ENCODE measurements at regions not wholly inside any gene's neighbourhood (a gene's known extent, or its start where the extent isn't known, plus 50 kb on each side); places are given as distances from the start of the nearest gene placed in this dataset.

DNA sequence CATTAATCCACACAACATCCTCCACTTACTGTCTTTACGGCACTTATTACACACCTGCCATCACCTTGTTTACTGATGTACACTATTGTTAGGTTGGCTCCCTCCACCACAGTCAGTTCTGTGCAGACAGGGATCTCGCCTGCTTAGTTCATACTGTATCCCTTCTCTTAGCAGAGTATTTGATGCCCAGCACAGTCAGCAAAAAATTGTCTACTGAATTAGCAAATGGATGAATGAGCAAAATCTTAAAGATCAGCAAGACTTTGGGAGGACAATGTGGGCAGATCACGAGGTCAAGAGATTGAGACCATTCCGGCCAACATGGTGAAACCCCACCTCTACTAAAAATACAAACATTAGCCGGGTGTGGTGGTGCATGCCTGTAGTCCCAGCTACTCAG lies 109.8 kb upstream of the ATXN1 start:
- FAIRE-seq = no peak
- no peak for DNase-seq (ENCODE audit: insufficient read length, low spot score)

DNA sequence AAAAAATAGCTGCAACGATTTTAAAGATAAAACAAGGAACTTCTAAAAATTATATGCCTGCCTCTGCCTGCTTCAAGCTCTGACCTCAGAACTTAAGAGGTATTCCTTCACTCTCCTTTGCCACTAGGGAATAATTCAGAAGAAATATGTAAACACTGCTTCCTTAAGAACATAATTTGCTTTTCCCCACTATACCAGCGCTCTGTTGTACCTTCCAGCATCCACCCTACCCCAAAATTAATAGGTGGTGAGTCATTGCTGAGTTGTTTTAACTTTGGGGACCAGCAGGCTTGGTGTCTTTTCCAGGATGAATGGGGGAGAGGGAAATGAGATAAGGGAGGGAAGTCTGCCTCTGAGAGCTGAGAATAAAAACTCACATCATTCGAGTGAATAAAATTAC lies 107.7 kb upstream of the ATXN1 start:
- FAIRE-seq = no peak
- DNase-seq (ENCODE audit: insufficient read length, low spot score) = no peak

DNA sequence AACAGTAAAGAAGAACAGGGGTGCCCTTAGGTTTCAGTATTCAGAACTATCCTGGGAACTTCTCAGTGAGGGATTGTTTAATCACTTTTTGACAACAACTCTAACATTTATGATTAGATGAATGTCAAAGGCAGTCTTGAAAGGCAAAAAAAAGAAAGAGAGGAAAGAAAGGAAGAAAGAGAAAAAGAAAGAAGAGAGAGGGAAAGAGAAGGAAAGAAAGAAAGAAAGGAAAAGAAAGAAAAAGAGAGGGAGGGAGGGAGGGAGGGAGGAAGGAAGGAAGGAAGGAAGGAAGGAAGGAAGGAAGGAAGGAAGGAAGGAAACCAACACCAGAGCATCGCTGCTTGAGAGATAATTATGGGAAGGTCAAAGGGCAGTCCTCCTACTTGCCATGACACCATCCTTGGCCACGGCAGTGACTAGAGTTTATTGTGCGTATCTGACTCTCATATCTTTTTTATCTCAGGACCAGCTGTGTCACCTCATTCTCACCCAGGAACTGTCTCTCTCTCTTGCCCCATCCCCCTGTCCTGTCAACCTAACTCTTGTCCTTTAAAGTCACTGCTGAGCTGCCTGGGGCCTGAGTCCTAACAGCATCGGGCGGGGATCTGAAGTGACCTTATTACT lies 96.8 kb upstream of the ATXN1 start:
- DNase-seq (ENCODE audit: insufficient read length, low spot score) = no peak
- no peak for FAIRE-seq

DNA sequence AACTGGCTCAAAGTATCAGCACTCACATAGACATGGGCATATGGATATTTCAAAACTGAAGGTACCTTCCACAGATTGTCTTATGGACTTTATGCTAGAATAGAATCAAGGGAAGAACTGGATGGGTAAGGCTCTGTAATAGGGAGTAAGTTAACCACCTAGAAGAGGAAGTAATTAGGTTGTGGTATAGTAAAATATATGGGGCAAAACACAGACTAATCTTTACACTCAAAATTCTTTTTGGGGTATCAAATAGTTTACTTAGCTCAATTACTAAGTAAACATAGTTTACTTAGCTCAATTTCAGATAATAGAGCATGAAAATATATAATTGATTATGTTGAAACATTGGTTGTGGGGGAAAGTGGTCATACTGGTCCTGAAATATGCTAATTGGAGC lies 94.2 kb upstream of the ATXN1 start:
- DNase-seq (ENCODE audit: insufficient read length, low spot score) (no peak), FAIRE-seq (no peak)

DNA sequence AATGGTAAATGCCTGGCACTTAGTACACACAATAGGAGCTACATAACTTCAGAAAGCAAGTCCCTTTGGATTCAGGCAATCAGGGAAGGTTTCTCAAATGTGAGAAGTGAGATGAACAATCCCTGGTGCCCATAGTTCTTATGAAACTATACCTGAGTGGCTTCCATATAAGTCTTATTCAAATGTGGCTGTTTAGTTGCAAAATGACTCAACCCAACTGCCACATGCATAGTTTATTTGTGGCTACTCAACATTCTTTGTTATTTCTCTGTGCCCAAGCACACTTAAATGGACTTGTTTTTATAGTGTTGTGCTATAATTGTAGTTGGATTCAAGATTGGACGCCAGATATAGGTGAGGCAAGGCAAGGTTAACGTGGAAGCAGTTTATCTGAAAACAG lies 93.7 kb upstream of the ATXN1 start:
- DNase-seq (ENCODE audit: insufficient read length, low spot score) (no peak), FAIRE-seq (no peak)

DNA sequence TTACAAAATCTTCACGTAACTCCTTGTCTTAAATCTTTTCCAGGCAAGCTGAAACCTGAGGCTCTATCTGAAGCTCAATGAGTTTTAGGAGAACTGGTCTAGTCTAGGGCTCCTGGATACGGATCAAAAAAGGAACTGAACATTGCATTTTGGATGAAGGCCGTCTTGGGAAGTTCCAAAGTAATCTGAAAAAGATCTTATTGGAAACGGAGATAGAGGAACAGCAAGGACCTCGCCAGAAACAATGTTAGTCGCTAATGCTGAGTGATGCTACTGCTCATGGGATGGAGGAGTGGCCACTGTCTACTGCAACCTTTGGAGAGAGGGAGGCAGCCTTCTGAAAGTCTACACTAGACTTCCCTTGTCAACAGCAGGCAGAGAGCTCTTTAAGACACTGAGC lies 91.4 kb upstream of the ATXN1 start:
- DNase-seq (ENCODE audit: insufficient read length, low spot score) (no peak), FAIRE-seq (no peak)

DNA sequence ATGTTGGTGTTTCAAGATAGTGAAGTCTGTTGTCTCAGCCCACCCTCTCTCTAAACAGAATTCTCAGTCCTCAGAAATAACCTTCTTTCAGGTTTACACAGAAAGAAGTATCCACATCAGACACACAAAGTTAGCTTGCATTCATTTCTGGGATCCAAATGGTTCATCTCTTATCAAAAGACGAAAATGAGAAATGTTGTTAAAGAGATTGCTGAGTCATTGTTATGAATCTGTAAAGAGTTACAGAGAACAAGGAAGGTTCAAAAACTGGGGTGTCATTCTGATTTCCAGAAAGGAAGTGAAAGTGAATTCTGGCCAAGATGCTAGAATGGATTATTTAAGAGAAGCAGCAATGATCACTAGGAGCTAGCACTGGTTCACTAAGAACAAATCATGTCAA lies 90.5 kb upstream of the ATXN1 start:
- peak; percentile 23 for FAIRE-seq
- DNase-seq (ENCODE audit: insufficient read length, low spot score) = no peak

DNA sequence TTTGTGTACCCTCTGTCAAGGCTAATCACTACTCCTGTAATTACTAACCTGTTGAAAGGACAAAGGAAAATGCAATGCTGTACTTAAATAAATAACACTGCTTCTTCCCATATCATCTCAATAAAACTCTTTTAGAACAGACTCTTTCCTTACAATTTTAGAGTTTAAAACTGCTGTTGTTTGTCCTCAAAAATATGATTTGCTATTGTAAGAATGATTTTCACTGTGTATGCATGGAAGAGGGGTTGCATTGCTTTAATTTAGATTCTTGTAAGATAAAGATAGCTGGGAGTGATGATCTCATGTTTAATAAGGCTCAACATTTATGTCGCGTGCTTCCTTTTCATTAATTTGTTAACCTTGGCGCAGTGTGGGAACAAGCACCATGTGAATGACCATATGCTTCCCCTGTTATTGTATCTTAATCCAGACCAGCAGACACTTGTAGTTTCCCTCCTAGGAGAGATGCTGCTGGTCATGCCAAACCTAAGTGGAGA lies 89.8 kb upstream of the ATXN1 start:
- FAIRE-seq = no peak
- DNase-seq (ENCODE audit: insufficient read length, low spot score) = no peak

DNA sequence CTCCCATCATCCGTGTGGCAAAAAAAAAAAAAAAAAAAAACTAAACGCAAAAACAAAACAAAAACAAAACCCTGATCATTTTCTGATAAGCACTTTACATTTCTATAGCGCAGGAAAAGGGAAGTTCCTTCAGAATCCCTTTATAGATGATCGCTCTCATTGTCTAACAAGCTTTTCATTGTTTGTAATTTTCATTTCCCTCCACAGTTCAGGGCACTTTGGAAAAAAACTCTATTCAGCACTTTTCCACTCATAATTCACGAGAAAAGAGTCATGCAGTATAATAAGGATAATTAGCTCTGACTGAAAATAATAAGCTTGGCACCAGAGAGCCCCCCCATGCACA lies 89.4 kb upstream of the ATXN1 start:
- no peak for FAIRE-seq
- no peak for DNase-seq (ENCODE audit: insufficient read length, low spot score)

DNA sequence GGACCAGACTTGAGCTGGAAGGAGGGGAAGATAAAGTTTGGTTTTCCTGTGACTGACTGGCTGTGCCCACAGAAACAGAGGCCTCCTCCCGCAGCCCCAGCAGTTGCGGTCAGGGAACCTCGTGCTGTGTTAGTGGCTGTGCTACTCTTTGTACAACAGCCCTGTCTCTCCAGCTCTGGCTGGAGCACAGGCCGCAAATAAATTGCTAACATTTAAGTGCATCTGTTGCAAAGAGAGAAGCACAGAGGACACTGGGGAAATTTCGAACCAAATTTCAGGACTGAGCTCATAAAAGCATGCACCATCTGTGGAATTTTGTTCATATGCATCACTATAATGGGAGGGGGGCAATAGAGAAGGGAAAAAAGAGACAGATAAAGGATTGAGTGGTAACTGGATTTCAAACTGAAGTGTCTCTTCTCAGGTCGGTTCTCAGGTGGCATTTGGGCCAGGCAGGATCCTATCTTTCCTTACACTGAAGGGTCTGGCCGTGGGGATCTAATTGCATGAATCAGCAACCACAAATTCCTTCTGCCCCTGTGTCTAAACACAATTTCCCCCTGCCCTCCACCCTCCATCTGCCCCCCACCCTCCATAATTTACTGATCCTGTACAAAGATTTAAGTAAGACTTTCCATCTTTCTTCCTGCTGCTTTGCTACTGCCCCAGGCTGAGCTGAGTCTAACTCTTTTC lies 88.9 kb upstream of the ATXN1 start:
- FAIRE-seq = no peak
- DNase-seq (ENCODE audit: insufficient read length, low spot score) = no peak

DNA sequence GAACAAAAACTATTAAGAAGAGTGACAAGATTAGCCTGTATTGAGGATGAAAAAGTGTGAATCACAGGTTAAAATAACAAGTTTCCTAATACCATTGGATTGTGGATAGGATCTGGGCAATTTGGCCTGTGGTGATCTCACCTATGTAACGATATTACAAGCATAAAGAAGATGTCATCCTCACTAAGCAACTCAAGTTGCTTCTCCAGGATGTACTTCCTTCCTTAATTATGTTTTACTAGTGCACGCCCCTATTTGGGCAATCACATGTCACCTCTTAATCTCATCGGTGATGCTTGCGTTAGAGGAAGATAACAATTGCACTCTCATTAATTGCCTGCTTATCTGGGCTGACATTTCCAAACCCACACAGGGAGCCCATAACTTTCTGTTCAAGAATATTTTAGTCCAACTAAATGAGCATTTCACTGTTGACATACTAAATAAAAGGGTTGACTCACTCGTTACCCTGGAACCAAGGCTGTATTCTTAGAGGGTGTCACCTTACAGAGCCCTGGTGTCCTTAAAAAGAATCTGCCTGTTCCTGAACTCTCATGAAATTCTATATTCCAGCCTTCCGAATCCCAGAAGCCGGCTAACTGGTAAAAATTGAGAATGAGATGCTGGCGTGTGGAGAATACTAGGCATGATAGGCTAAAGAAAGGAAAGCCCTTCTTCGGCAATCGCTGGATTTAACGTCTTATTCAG lies 88.2 kb upstream of the ATXN1 start:
- no peak for FAIRE-seq
- DNase-seq (ENCODE audit: insufficient read length, low spot score) = no peak

DNA sequence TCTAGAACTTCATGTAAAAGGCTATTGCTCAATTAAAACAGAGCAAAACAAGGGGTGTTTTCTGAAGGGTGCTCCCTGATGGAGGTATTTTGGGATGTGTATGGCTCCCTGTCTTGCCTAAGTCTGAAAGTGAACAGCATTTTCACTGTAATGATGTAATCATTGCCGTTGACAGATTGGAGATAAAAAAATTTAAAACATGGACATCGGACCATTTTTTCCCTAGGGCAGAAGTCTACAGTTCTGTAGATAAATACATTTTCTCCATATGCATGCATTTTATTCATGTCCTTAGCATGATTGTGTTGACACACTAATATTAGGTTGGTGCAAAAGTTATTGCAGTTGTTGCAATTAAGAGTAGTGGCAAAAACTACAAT lies 85.1 kb upstream of the ATXN1 start:
- no peak for FAIRE-seq
- DNase-seq (ENCODE audit: insufficient read length, low spot score) = no peak

DNA sequence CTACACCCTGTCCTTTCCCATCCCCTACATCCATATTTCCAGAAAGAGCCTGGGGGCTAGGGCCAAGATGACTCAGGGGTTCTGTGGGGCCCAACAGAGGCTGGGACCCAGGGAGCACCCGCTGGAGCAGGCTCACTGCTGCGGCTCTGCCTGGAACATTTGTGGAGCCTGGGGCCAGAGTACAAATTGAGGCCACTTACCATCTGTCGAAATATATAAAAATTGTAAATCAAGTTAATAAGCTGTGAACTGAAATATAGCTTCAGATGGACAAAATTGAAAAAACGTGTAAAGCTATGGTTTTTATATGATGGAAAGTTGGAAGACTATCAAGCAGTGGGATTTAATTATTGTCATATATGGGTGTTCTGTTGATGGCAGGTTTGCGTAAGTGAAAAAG lies 82.9 kb upstream of the ATXN1 start:
- no peak for FAIRE-seq

DNA sequence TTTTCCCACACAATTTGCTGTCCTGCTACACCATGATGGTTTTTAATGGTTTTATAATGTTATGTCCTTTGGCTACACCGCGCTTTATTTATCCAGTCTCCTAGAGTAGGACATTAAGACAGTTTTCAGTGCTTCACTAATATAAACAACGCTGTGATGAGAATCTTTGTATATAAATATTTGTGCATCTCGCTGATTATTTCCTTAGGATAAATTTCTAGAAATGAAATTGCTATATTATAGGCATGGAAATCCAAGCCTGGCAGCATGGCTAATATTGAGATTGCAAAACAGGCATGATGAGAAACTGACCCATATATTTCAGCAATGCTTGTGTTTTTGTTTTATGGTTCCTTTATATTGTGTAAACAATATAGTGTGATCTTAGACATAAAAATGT lies 81.4 kb upstream of the ATXN1 start:
- DNase-seq (ENCODE audit: insufficient read length, low spot score) (no peak), FAIRE-seq (no peak)

More for the DNA sequence above, 82.9 kb upstream of the ATXN1 start:
- DNase-seq (ENCODE audit: insufficient read length, low spot score) = no peak

DNA sequence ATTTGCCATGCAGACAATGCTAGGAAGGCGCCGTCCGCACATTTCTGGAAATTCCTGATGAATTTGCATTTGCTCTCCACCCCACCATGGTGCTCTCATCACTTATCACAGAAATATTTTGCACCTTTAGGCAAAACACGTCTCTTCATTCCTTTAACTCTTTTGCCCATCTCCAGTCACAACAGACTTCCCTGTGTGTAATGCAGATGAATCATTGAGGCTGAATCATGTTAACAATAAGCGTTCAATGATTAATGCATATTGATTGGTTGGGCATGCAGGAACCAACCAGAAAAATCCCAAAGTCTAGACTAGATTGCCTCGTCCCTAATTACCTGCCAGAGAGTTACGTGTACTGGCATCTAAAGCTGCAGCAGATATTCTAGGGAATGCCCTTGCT lies 80.0 kb upstream of the ATXN1 start:
- DNase-seq (ENCODE audit: insufficient read length, low spot score) = no peak
- FAIRE-seq = no peak

DNA sequence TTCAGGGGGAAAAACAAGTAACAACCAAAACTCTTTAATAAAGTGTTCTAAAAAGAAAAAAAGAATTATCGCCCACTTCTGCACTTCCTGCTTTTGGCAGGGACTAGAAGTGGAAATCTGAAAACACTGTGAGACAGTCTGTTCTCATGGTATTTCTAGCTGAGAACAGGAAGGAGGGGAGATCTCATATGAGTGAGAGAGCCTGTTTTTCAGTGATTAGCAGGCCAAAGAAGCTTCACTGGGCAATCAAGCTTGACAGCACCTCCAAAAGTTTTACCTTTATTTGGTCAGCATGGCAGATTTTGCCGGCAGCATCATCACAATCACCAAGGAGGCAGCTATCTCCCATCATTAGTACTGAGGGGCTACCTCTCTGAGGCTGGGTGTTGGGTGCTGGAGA lies 79.5 kb upstream of the ATXN1 start:
- FAIRE-seq (no peak), DNase-seq (ENCODE audit: insufficient read length, low spot score) (no peak)

DNA sequence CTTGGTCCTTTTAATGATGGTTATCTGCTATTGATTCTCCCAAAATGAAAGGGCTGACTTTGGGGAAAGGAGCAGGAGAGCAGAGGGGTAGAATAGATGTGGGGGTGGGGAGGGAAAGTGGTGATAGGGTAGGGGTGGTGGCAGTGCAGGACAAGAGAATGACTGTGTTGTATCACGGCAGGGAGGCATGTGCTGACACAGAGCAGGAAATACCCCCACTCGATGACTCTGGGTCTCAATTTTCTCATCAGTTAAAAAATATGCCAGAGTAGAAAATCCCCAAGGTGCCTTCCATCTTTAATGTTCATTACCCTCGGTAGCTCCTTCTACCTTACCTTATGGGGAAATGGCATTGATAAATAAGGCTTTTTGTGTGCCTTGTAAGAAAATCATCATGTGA lies 79.0 kb upstream of the ATXN1 start:
- DNase-seq (ENCODE audit: insufficient read length, low spot score) (no peak), FAIRE-seq (no peak)

DNA sequence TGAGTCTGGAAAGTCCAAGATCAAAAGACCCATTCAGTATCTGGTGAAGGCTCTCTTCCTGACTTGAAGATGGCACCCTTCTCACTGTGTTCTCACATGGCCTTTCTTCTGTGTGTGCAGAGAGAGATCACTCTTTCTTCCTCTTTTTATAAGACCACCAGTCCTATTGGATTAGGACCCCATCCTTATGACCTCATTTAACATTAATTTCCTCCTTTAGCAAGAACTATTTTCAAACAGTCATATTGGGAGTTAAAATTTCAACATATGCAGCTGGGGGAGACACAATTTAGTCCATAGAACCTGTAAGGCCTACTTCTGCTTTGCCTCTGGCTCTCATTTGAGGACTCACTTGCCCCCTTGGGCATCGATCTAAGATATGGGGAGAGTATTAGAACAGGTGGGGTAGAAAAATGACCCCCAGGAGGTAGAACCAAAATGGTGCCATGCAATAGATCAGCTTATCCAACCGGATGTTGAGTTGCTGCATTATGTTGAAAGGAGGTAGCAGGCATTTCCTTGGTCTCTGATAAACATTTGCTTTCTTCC lies 78.4 kb upstream of the ATXN1 start:
- no peak for FAIRE-seq
- DNase-seq (ENCODE audit: insufficient read length, low spot score) = no peak

DNA sequence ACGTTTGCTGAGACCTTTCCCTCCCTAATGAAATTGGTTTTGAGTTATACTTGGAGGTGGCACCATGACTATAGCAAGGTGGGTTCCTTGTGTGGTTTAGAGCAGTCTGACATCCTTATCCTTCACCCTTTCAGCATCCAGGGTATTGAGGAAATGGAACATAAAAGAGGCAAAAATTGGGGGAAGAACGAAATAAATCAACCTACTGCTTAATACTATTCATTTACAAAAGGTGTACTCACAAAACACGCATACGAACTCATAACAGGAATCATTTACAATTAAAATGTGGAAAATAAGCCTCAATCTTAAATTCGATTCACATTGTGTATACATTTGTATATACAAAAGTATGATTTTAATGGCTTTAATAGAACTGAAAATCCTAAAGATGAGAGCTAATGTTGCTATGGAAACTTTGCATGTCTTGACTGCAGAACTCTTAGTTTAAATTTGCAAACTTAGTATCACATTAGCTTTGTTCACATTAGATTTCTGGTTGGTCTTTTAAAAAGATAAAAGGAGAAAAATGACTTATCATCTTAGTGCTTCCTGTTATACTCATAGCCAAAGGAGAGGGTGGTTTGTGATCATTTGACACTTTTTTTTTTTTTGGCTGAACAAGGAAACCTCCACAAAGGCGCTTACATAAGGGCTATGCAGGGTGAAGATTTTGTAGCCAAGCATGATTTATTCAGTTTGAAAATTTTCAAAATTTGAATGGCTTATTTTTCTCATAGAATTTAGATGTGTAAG lies 76.1 kb upstream of the ATXN1 start:
- FAIRE-seq = no peak
- no peak for DNase-seq (ENCODE audit: insufficient read length, low spot score)

DNA sequence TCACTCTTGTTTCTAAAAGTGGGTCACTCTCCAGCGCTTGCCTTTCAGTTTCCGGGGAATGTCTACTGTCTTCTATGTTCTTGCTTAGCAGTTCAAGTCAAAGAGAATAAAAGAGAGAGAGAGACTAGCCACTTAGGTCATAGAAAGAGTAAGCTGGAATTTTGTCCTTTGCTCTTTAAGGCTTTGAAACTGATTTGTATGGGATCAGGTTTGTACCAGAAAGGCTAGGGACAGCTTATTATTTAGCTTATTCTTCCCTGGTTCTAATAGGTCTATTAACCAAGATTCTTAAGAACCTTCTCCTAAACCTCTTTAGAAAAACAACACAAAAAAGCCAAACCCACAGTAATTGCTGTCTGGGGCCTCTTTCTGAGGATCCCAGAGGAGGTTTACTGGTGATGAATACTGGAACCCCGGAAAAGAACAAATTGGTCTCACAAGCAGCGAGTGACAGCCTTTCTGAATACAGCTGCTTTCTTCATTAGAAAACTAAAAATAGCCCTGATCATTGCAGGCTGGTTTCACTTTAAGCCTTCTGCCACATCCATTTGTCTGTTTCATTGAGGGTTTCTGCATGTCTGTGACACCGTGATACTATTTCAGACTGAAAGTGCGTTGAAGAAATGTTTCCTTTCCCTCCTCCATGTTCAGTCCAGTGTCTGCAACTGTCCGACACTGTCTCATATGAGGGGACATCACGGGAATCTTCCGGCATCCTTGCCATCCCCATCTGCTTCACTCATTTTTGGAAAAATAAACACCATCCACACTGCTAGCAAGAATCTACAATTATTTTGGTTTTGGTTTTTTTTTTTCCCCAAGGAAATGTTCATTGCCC lies 75.1 kb upstream of the ATXN1 start:
- DNase-seq (ENCODE audit: insufficient read length, low spot score) = peak; percentile 48
- peak; percentile 70 for FAIRE-seq

All from GM19239 (cell line).